Lower leg skin (tissue), 4 donors: ENCODE measurements at regions not wholly inside any gene's neighbourhood (a gene's known extent, or its start where the extent isn't known, plus 50 kb on each side); places are given as distances from the start of the nearest gene placed in this dataset.

Experiments used
- DNase-seq, 2 donors: peaks; one replicate each; pipeline ENCODE4 v3.0.0-alpha.2; 2019; ENCODE audit warnings: low spot score in 2 of 2
- H3K4me3 ChIP-seq: fragments of 200-600 bp; sonication (generic); 2 replicates; pipeline ENCODE4 v1.5.1; 2017; ENCODE audit warnings: mild to moderate bottlenecking, low read depth; ENCODE audit not compliant: poor library complexity, severe bottlenecking
- CTCF ChIP-seq, 3 donors: fragments of 450-650 bp; IDR thresholded peaks; one replicate each; pipeline ENCODE4 v1.5.1; 2016; ENCODE audit warnings: antibody characterized with exemption in 3 of 3, mild to moderate bottlenecking in 3 of 3, moderate library complexity in 2 of 3
- POLR2A ChIP-seq, 2 donors: fragments of 450-650 bp; IDR thresholded peaks; one replicate each; pipeline ENCODE4 v1.6.1; 2016 to 2017; ENCODE audit warnings: antibody characterized with exemption in 2 of 2, mild to moderate bottlenecking in 1 of 2, moderate library complexity in 1 of 2
- WGBS, 2 donors: methylation state at CpG; one replicate each; pipeline ENCODE4 v1.1.5; 2018; 5-methylcytosine and 5-hydroxymethylcytosine counted together
- intact Hi-C: fragments of 100-400 bp; cut with DNase I; formaldehyde crosslinking; loops from one replicate; pipeline ENCODE4 v1.15.0; 2023; ENCODE audit warnings: low total_unique reads

GRCh38 chr6:48369100-48369499 lies 258.1 kb upstream of the PTCHD4 start:
- TF ChIP-seq CTCF (IDR thresholded peaks at IDR 0.05): no peak
- no peak for TF ChIP-seq POLR2A (IDR thresholded peaks at IDR 0.05)
- no peak for DNase-seq
- H3K4me3 ChIP-seq: no peak overlapping the region
- intact Hi-C loops: no loop called here
- 92 to 95% methylated on average over 2 of the region's 2 CpGs for whole genome bisulfite sequencing, 2 donors

DNA sequence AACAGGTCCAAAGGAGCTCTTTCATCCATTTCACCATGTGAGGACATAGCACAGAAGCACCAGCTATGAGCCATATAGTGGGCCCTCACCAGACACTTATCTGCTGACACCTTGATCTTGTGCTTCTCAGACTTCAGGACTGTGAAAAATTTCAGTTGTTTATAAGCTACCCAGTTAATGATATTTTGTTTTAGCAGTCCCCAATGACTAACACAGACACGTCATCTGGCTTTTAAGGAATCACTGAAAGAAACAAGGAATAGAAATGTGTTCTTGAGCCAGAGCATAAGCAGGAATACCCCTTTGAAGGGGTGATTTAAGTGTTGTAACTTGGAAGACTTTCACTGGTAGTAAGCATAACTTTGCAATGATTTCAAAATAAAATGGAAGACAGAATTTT lies 214.7 kb upstream of the PTCHD4 start:
- H3K4me3 ChIP-seq: no peak overlapping the region
- no peak for DNase-seq
- intact Hi-C loops: no loop called here
- 53 to 79% methylated on average over 1 of the region's 1 CpG for WGBS, 2 donors
- TF ChIP-seq POLR2A (IDR thresholded peaks at IDR 0.05) (no peak), CTCF (IDR thresholded peaks at IDR 0.05) (no peak)

DNA sequence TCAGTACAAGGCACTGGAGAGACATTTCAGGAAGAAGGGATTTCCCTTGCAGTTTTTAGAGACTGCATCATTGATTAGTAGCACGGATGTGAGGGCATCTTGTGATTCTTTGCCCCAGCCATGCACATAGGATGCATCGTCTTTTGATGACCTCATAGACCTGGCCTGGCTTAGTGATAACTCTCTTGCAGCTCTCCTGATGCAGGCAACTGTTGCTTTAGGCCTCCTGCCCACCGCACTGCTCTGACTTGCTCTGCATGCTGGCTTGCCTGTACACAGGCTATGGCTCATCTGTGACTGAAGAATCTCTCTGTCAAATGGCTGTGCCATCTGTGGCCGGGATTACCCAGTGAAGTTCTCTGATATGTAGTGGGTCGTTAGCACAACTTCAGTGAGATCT lies 207.7 kb upstream of the PTCHD4 start:
- intact Hi-C loops: no loop called here
- no peak overlapping the region for H3K4me3 ChIP-seq
- WGBS, 2 donors: 70 to 74% methylated on average over 5 of the region's 5 CpGs
- TF ChIP-seq CTCF (IDR thresholded peaks at IDR 0.05) (no peak), POLR2A (IDR thresholded peaks at IDR 0.05) (no peak)
- DNase-seq: no peak

GRCh38 chr6:48315915-48316314 lies 204.9 kb upstream of the PTCHD4 start:
- H3K4me3 ChIP-seq: no peak overlapping the region
- intact Hi-C loops: no loop called here
- DNase-seq: no peak
- no peak for TF ChIP-seq POLR2A (IDR thresholded peaks at IDR 0.05)
- TF ChIP-seq CTCF (IDR thresholded peaks at IDR 0.05): no peak
- WGBS, 2 donors: 78 to 80% methylated on average over 1 of the region's 1 CpG

DNA sequence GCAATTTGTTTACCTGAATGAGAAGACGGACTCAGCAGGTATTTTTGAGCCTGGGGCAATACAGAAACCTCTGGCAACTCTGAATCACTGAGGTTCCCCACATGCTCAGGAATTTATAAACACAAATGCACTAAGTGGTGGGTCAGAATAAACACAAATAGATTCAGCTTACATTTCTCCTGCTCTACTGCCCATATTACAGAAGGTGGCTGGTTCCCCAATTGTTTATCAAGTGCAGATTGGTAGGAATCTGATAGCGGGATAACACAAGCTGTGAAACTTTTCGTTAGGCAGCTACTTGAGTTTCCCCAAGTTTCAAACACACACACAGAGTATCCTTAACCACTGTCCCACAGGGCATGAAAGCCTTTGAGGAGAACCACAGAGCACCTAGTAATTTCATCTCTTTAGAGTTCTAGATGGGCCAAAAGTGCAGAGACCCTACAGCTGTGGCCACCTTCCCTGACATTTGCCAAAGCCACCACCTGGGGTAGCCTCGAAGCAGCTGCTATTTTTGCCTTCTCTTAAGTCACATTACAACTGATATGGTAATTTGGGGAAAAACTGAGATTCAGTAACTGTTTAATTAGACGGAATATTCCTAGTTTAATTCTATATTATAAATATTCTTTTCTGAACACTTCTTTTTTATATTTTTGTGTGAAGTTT lies 204.2 kb upstream of the PTCHD4 start:
- WGBS, 2 donors: 83 to 84% methylated on average over 5 of the region's 5 CpGs
- TF ChIP-seq POLR2A (IDR thresholded peaks at IDR 0.05) (no peak), CTCF (IDR thresholded peaks at IDR 0.05) (no peak)
- no peak for DNase-seq
- intact Hi-C loops: no loop called here
- no peak overlapping the region for H3K4me3 ChIP-seq

DNA sequence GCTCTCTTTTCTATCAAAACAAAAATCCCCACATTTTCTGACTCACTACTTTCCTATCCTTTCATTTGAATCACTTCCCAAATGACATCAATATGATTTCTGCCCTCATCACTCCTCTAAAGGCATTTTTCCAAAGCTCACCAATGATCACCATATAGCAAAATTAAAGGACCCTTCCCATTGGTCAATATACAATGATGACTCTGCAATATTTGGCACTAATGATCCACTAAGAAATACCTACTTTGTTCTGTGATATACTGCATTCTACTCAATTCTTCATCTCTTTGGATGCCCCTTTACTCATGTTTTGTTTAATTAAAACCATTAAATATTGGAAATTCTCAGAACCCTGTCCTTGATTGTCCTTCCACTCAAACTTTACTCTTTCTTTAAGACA lies 200.3 kb upstream of the PTCHD4 start:
- no peak overlapping the region for H3K4me3 ChIP-seq
- no peak for DNase-seq
- TF ChIP-seq CTCF (IDR thresholded peaks at IDR 0.05) (no peak), POLR2A (IDR thresholded peaks at IDR 0.05) (no peak)
- intact Hi-C loops: no loop called here
